Subcutaneous abdominal adipose tissue (tissue), 5 donors: ENCODE measurements at regions not wholly inside any gene's neighbourhood (a gene's known extent, or its start where the extent isn't known, plus 50 kb on each side); places are given as distances from the start of the nearest gene placed in this dataset.

Experiments used
- H3K27ac ChIP-seq: one replicate; pipeline ENCODE4 v1.7.0; 2013; ENCODE audit warnings: low read depth, mild to moderate bottlenecking, inconsistent platforms, low read length, moderate library complexity
- H3K27me3 ChIP-seq, 5 donors: one replicate each; pipeline ENCODE4 v1.7.0; 2013; ENCODE audit warnings: low read length in 5 of 5, inconsistent platforms in 1 of 5; ENCODE audit not compliant: control insufficient read depth in 5 of 5, insufficient read depth in 4 of 5
- H3K36me3 ChIP-seq, 5 donors: one replicate each; pipeline ENCODE4 v1.7.0; 2013; ENCODE audit warnings: low read length in 5 of 5; ENCODE audit not compliant: control insufficient read depth in 5 of 5, insufficient read depth in 5 of 5
- H3K4me1 ChIP-seq, 5 donors: one replicate each; pipeline ENCODE4 v1.7.0; 2013; ENCODE audit warnings: low read length in 5 of 5, mild to moderate bottlenecking in 3 of 5, moderate library complexity in 1 of 5; ENCODE audit not compliant: control insufficient read depth in 5 of 5, insufficient read depth in 5 of 5
- H3K4me3 ChIP-seq, 5 donors: one replicate each; pipeline ENCODE4 v1.7.0; 2013; ENCODE audit warnings: low read length in 5 of 5, low read depth in 1 of 5
- H3K9ac ChIP-seq, 5 donors: one replicate each; pipeline ENCODE4 v1.7.0; 2013; ENCODE audit warnings: low read length in 5 of 5, mild to moderate bottlenecking in 4 of 5, moderate library complexity in 3 of 5
- H3K9me3 ChIP-seq, 5 donors: one replicate each; pipeline ENCODE4 v1.7.0; 2013; ENCODE audit warnings: low read length in 5 of 5; ENCODE audit not compliant: control insufficient read depth in 5 of 5
- donor health status: healthy.
- donor health status: healthy.
- donor health status: healthy.
- donor health status: healthy.
- donor health status: healthy.

- no peak overlapping the region for H3K27ac ChIP-seq
- no peaks in the 10 kb centered on the region for H3K36me3 ChIP-seq
- no peaks in the 10 kb centered on the region for H3K4me1 ChIP-seq
- H3K27me3 ChIP-seq: no peaks in the 10 kb centered on the region
- no peak overlapping the region for H3K4me3 ChIP-seq
- peaks cover 0 to 5% (median 0%) of the 10 kb centered on the region in 5 donors for H3K9me3 ChIP-seq
- no peak overlapping the region for H3K9ac ChIP-seq
These were observed 610.5 kb upstream of the FANCL start for GRCh38 chr2:58851598-58851997.

- H3K4me3 ChIP-seq: no peak overlapping the region
- no peaks in the 10 kb centered on the region for H3K4me1 ChIP-seq
- H3K27me3 ChIP-seq: no peaks in the 10 kb centered on the region
- no peaks in the 10 kb centered on the region for H3K36me3 ChIP-seq
- H3K9ac ChIP-seq: no peak overlapping the region
- H3K9me3 ChIP-seq: no peaks in the 10 kb centered on the region
- no peak overlapping the region for H3K27ac ChIP-seq
These were observed 603.9 kb upstream of the FANCL start for GRCh38 chr2:58845011-58845410.

- no peak overlapping the region for H3K9ac ChIP-seq
- no peaks in the 10 kb centered on the region for H3K4me1 ChIP-seq
- no peaks in the 10 kb centered on the region for H3K27me3 ChIP-seq
- H3K27ac ChIP-seq: no peak overlapping the region
- no peak overlapping the region for H3K4me3 ChIP-seq
- no peaks in the 10 kb centered on the region for H3K36me3 ChIP-seq
- H3K9me3 ChIP-seq: no peaks in the 10 kb centered on the region
These were observed 601.5 kb upstream of the FANCL start for GRCh38 chr2:58842501-58843155.

GRCh38 chr2:58834404-58834803 lies 593.3 kb upstream of the FANCL start:
- Histone ChIP-seq H3K27me3 (no peaks in the 10 kb centered on the region), H3K9ac (no peak overlapping the region), H3K4me3 (no peak overlapping the region), H3K9me3 (peaks cover 0 to 18% (median 7%) of the 10 kb centered on the region in 5 donors), H3K4me1 (no peaks in the 10 kb centered on the region), H3K27ac (no peak overlapping the region), H3K36me3 (no peaks in the 10 kb centered on the region)

GRCh38 chr2:58826795-58827194 lies 585.7 kb upstream of the FANCL start:
- Histone ChIP-seq H3K27me3 (no peaks in the 10 kb centered on the region), H3K9ac (no peak overlapping the region), H3K9me3 (peaks cover 0 to 49% (median 18%) of the 10 kb centered on the region in 5 donors), H3K36me3 (no peaks in the 10 kb centered on the region), H3K4me1 (no peaks in the 10 kb centered on the region), H3K27ac (no peak overlapping the region), H3K4me3 (no peak overlapping the region)

GRCh38 chr2:58812771-58813344 lies 571.7 kb upstream of the FANCL start:
- H3K27ac ChIP-seq: no peak overlapping the region
- H3K36me3 ChIP-seq: no peaks in the 10 kb centered on the region
- H3K9me3 ChIP-seq: no peaks in the 10 kb centered on the region
- no peaks in the 10 kb centered on the region for H3K4me1 ChIP-seq
- no peaks in the 10 kb centered on the region for H3K27me3 ChIP-seq
- H3K4me3 ChIP-seq: no peak overlapping the region
- no peak overlapping the region for H3K9ac ChIP-seq

GRCh38 chr2:58805126-58805525 lies 564.0 kb upstream of the FANCL start:
- Histone ChIP-seq H3K9me3 (no peaks in the 10 kb centered on the region), H3K27ac (no peak overlapping the region), H3K9ac (no peak overlapping the region), H3K4me3 (no peak overlapping the region), H3K27me3 (no peaks in the 10 kb centered on the region), H3K36me3 (no peaks in the 10 kb centered on the region), H3K4me1 (no peaks in the 10 kb centered on the region)

GRCh38 chr2:58803192-58803591 lies 562.1 kb upstream of the FANCL start:
- Histone ChIP-seq H3K4me1 (no peaks in the 10 kb centered on the region), H3K9me3 (no peaks in the 10 kb centered on the region), H3K27ac (no peak overlapping the region), H3K27me3 (no peaks in the 10 kb centered on the region), H3K36me3 (no peaks in the 10 kb centered on the region), H3K4me3 (no peak overlapping the region), H3K9ac (no peak overlapping the region)

GRCh38 chr2:58800881-58801280 lies 559.8 kb upstream of the FANCL start:
- Histone ChIP-seq H3K9me3 (no peaks in the 10 kb centered on the region), H3K36me3 (no peaks in the 10 kb centered on the region), H3K9ac (no peak overlapping the region), H3K27me3 (no peaks in the 10 kb centered on the region), H3K4me3 (no peak overlapping the region), H3K4me1 (no peaks in the 10 kb centered on the region), H3K27ac (no peak overlapping the region)

GRCh38 chr2:58798676-58799208 lies 557.6 kb upstream of the FANCL start:
- no peaks in the 10 kb centered on the region for H3K4me1 ChIP-seq
- H3K9ac ChIP-seq: no peak overlapping the region

More at GRCh38 chr2:58798676-58799208, 557.6 kb upstream of the FANCL start:
- Histone ChIP-seq H3K36me3 (no peaks in the 10 kb centered on the region), H3K27ac (no peak overlapping the region), H3K4me3 (no peak overlapping the region), H3K9me3 (no peaks in the 10 kb centered on the region), H3K27me3 (peaks cover 0 to 2% (median 0%) of the 10 kb centered on the region in 5 donors)
